Inflammatory macrophage treated with lipopolysaccharide for 4 hours (primary cell): ENCODE measurements at regions not wholly inside any gene's neighbourhood (a gene's known extent, or its start where the extent isn't known, plus 50 kb on each side); places are given as distances from the start of the nearest gene placed in this dataset.
"Not testable (repeated sequence)": the region's sequence is repeated elsewhere in the genome, so short reads cannot be mapped to it uniquely, and the experiment has no call there.

ENCODE experiments used
- DNase-seq: peaks from one replicate; pipeline ENCODE4 v3.0.0-alpha.2; 2020

- no peak for DNase-seq
These were observed 148.6 kb upstream of the CNKSR2 start for GRCh38 chrX:21225643-21226042.

GRCh38 chrX:21228974-21229373, 145.2 kb upstream of the CNKSR2 start:
- DNase-seq: not testable (repeated sequence)

- no peak for DNase-seq
These were observed 119.1 kb upstream of the CNKSR2 start for GRCh38 chrX:21255032-21255618.

GRCh38 chrX:21266949-21267348, 107.3 kb upstream of the CNKSR2 start:
- DNase-seq: no peak

GRCh38 chrX:21276736-21277433, 97.3 kb upstream of the CNKSR2 start:
- DNase-seq: no peak

- DNase-seq: no peak
These were observed 85.0 kb upstream of the CNKSR2 start for GRCh38 chrX:21289232-21289631.

- DNase-seq: no peak
These were observed 78.9 kb upstream of the CNKSR2 start for GRCh38 chrX:21295246-21295820.

- no peak for DNase-seq
These were observed 68.3 kb upstream of the CNKSR2 start for GRCh38 chrX:21305799-21306336.

GRCh38 chrX:21319323-21319722, 54.9 kb upstream of the CNKSR2 start:
- no peak for DNase-seq
